Osteoblast (primary cell): ENCODE measurements at regions not wholly inside any gene's neighbourhood (a gene's known extent, or its start where the extent isn't known, plus 50 kb on each side); places are given as distances from the start of the nearest gene placed in this dataset.

Experiments
- DNase-seq: peaks from one replicate; pipeline ENCODE4 v3.0.0; 2011; ENCODE audit warnings: low spot score, mixed read lengths; ENCODE audit not compliant: insufficient read length; ENCODE audit errors: missing footprints
- H2AFZ ChIP-seq: 2 replicates; pipeline ENCODE4 v1.6.0; 2011; ENCODE audit warnings: mild to moderate bottlenecking, low read length
- H3K27ac ChIP-seq: 2 replicates; pipeline ENCODE4 v1.5.1; 2011; ENCODE audit warnings: mild to moderate bottlenecking, low read depth, low read length, moderate library complexity
- H3K27me3 ChIP-seq: 2 replicates; pipeline ENCODE4 v1.6.0; 2012; ENCODE audit warnings: mild to moderate bottlenecking, control low read depth, inconsistent platforms, low read length, moderate library complexity; ENCODE audit not compliant: insufficient read depth
- H3K36me3 ChIP-seq: 2 replicates; pipeline ENCODE4 v1.5.1; 2011; ENCODE audit warnings: mild to moderate bottlenecking, low read length, control low read depth, moderate library complexity; ENCODE audit not compliant: insufficient read depth
- H3K4me1 ChIP-seq: 2 replicates; pipeline ENCODE4 v1.5.1; 2011; ENCODE audit warnings: mild to moderate bottlenecking, low read length, control low read depth, moderate library complexity; ENCODE audit not compliant: insufficient read depth
- H3K4me2 ChIP-seq: 2 replicates; pipeline ENCODE4 v1.6.0; 2011; ENCODE audit warnings: mild to moderate bottlenecking, low read length; ENCODE audit not compliant: insufficient read depth
- H3K4me3 ChIP-seq: fragments of 200-600 bp; sonication (generic); 3 replicates; pipeline ENCODE4 v1.5.1; 2012; ENCODE audit warnings: mild to moderate bottlenecking, low read length, inconsistent platforms; ENCODE audit not compliant: insufficient read depth
- H3K79me2 ChIP-seq: 2 replicates; pipeline ENCODE4 v1.6.0; 2012; ENCODE audit warnings: mild to moderate bottlenecking, low read length, control low read depth, inconsistent platforms; ENCODE audit not compliant: insufficient read depth
- H3K9me3 ChIP-seq: 2 replicates; pipeline ENCODE4 v1.5.1; 2011; ENCODE audit warnings: low read depth, low read length, control low read depth
- H4K20me1 ChIP-seq: 2 replicates; pipeline ENCODE4 v1.6.0; 2012; ENCODE audit warnings: mild to moderate bottlenecking, low read length, control low read depth; ENCODE audit not compliant: insufficient read depth
- TF ChIP-seq, protein P1 (sequence below): IDR thresholded peaks from 2 replicates; pipeline ENCODE4 v1.5.1; 2011; ENCODE audit warnings: mild to moderate bottlenecking, low read depth, low read length, moderate library complexity; ENCODE audit errors: extremely low read depth

DNA sequence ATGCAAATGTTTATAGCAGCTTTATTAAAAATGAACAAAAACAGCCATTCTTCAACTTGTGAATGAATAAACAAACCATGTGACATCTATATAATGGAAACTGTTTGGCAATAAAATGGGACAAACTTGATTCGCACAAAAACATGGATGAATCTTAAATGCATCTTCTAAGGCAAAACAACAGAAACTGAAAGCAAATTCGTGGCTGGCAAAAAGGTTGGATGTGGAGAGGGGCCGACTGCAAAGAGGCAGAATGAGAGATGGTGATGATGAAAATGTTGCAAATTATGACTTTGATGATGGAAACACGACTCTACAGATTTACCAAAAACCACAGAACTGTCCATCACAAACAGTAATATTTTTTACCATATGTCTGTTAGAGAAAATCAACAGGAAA is 327.0 kb upstream of the NR5A2 start:
- peak overlapping the region; percentile 9 for H3K4me3 ChIP-seq
- TF ChIP-seq, protein P1, sequence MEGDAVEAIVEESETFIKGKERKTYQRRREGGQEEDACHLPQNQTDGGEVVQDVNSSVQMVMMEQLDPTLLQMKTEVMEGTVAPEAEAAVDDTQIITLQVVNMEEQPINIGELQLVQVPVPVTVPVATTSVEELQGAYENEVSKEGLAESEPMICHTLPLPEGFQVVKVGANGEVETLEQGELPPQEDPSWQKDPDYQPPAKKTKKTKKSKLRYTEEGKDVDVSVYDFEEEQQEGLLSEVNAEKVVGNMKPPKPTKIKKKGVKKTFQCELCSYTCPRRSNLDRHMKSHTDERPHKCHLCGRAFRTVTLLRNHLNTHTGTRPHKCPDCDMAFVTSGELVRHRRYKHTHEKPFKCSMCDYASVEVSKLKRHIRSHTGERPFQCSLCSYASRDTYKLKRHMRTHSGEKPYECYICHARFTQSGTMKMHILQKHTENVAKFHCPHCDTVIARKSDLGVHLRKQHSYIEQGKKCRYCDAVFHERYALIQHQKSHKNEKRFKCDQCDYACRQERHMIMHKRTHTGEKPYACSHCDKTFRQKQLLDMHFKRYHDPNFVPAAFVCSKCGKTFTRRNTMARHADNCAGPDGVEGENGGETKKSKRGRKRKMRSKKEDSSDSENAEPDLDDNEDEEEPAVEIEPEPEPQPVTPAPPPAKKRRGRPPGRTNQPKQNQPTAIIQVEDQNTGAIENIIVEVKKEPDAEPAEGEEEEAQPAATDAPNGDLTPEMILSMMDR = no peak
- no peaks in the 10 kb centered on the region for H3K79me2 ChIP-seq
- no peak overlapping the region for H3K27ac ChIP-seq
- peak overlapping the region; percentile 46 for H3K4me2 ChIP-seq
- H3K9me3 ChIP-seq = no peaks in the 10 kb centered on the region
- peak overlapping the region; percentile 5 for H2AFZ ChIP-seq
- H3K36me3 ChIP-seq = no peaks in the 10 kb centered on the region
- no peaks in the 10 kb centered on the region for H4K20me1 ChIP-seq
- no peaks in the 10 kb centered on the region for H3K27me3 ChIP-seq
- no peaks in the 10 kb centered on the region for H3K4me1 ChIP-seq
- no peak for DNase-seq

DNA sequence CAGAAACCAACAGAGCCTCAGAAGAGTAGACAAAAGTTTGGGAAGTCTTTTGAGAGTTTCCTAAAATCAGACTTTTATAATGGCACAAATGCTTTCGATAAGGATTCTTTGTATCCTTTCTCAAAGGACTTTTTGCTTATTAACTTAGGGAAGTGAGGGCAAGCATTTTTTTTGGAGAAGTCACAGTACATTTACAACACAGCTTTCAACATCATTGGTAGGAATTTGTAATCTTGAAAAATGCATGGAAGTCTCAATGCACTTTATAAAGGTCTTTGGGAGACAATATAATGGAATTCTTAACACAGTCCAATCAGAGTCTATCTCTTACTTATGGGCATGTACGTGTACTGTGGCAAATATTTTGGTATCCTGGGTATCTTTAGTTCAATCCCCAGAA is 325.8 kb upstream of the NR5A2 start:
- H3K4me2 ChIP-seq = no peak overlapping the region
- DNase-seq = no peak
- no peak overlapping the region for H2AFZ ChIP-seq
- no peaks in the 10 kb centered on the region for H3K27me3 ChIP-seq
- no peak overlapping the region for H3K27ac ChIP-seq
- H3K4me3 ChIP-seq = no peak overlapping the region
- no peaks in the 10 kb centered on the region for H3K9me3 ChIP-seq
- no peaks in the 10 kb centered on the region for H3K79me2 ChIP-seq
- H3K36me3 ChIP-seq = no peaks in the 10 kb centered on the region
- no peaks in the 10 kb centered on the region for H3K4me1 ChIP-seq
- TF ChIP-seq, protein P1 = no peak
- H4K20me1 ChIP-seq = no peaks in the 10 kb centered on the region

DNA sequence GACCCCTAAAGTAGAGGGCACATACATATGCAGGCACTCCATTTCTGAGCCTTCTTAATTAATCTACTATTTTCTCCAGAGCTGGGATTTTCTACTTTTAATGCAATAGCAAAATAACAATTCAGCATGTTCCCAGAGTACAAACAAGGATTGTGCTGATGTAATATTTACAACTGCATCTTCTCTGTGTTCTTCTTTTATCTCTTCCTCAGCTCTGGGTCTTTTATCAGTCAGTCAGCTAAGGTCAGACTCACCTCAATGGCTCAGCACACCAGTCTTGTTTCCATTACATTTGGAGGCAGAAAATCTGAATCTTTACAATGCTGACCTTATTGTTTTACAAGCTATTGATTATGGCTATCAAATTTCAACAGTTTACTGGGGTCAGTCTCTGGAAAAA is 323.3 kb upstream of the NR5A2 start:
- Histone ChIP-seq H3K79me2 (no peaks in the 10 kb centered on the region), H3K4me3 (no peak overlapping the region), H3K27ac (no peak overlapping the region), H2AFZ (no peak overlapping the region), H3K9me3 (no peaks in the 10 kb centered on the region), H3K27me3 (no peaks in the 10 kb centered on the region), H4K20me1 (no peaks in the 10 kb centered on the region), H3K36me3 (no peaks in the 10 kb centered on the region), H3K4me2 (no peak overlapping the region), H3K4me1 (no peaks in the 10 kb centered on the region)
- TF ChIP-seq, protein P1 = no peak
- no peak for DNase-seq

DNA sequence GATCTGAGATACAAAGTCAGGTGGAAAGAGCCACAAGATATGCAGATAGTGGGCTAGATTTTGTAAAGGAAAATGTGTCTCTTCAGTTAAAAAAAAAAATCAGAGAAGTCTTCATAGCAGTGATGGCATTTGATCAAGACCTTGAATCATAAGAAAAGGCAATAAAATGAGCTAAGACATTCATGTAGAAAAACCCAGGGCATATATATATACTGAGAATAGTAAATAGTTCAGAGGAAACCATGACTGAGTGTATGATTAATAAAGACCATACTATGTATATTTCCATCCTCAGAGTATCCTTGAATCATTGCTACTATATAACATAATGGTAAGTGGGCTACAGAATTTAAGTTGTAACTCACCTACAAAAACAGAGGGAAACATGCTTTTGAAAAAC is 321.7 kb upstream of the NR5A2 start:
- Histone ChIP-seq H3K27ac (no peak overlapping the region), H3K4me1 (no peaks in the 10 kb centered on the region), H3K4me3 (no peak overlapping the region), H3K27me3 (no peaks in the 10 kb centered on the region), H3K9me3 (no peaks in the 10 kb centered on the region), H3K4me2 (no peak overlapping the region), H3K79me2 (no peaks in the 10 kb centered on the region), H3K36me3 (no peaks in the 10 kb centered on the region), H4K20me1 (no peaks in the 10 kb centered on the region), H2AFZ (no peak overlapping the region)
- DNase-seq = no peak
- TF ChIP-seq, protein P1 = no peak
